HEK293T (cell line): ENCODE measurements at regions not wholly inside any gene's neighbourhood (a gene's known extent, or its start where the extent isn't known, plus 50 kb on each side); places are given as distances from the start of the nearest gene placed in this dataset.

Experiments
- FOXK2 ChIP-seq: fragments of 450-650 bp; IDR thresholded peaks from 2 replicates; pipeline ENCODE4 v1.6.1; 2016; ENCODE audit warnings: mild to moderate bottlenecking
- FOXM1 ChIP-seq: fragments of 450-650 bp; IDR thresholded peaks from 2 replicates; pipeline ENCODE4 v1.6.1; 2017; ENCODE audit warnings: mild to moderate bottlenecking, borderline replicate concordance
- NFRKB ChIP-seq: fragments of 450-650 bp; IDR thresholded peaks from 2 replicates; pipeline ENCODE4 v1.6.1; 2016; ENCODE audit warnings: mild to moderate bottlenecking, moderate library complexity
- ZNF384 ChIP-seq: fragments of 450-650 bp; IDR thresholded peaks from 2 replicates; pipeline ENCODE4 v1.6.1; 2016
- TF ChIP-seq, protein P1 (sequence below): fragments of 450-650 bp; IDR thresholded peaks from 2 replicates; pipeline ENCODE4 v1.6.1; 2016

DNA sequence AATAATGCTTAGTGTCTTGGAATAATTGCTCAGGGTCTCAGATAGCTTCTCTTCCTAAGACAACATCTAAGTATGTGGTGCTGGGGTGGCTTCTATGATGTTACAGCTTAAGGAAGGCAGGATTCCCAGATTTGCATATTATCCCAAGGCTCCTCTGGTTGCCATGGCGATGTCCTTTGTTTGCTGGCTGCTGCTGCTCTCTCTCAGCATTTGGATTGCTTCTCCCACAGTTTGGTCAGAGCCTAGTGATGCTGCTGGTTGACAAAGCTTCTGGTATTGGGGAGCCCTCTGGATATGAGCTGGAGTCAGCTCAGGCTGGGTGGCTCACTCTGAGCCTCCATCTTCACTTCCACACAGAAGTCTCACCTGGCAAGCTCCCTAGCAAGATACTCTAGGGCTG lies 56.4 kb upstream of the FBXO33 start:
- no peak for TF ChIP-seq ZNF384
- TF ChIP-seq FOXK2: no peak
- no peak for TF ChIP-seq FOXM1
- TF ChIP-seq, protein P1, sequence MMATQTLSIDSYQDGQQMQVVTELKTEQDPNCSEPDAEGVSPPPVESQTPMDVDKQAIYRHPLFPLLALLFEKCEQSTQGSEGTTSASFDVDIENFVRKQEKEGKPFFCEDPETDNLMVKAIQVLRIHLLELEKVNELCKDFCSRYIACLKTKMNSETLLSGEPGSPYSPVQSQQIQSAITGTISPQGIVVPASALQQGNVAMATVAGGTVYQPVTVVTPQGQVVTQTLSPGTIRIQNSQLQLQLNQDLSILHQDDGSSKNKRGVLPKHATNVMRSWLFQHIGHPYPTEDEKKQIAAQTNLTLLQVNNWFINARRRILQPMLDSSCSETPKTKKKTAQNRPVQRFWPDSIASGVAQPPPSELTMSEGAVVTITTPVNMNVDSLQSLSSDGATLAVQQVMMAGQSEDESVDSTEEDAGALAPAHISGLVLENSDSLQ: no peak
- no peak for TF ChIP-seq NFRKB
